ENCODE measurements at regions not wholly inside any gene's neighbourhood (a gene's known extent, or its start where the extent isn't known, plus 50 kb on each side); places are given as distances from the start of the nearest gene placed in this dataset.

DNA sequence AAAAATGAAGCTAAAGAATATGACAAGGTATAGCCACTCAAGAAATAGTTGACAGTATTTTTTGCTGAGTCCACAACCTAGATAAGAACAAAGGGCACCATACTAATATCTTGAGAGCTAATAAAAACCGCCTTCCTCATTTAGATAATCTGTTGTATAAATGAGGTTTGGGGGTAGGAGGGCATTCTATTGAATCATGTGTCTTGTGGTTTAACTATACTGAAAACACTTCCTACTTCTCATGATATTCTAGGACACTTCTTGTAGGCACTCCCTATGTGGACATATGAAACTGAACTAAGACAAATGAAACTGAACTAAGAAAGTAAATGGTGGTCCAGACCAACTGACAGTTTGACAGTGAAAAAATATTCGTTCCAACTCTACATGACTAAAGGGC is 1268.5 kb upstream of the C9orf72 start:
- TF ChIP-seq, protein P1, sequence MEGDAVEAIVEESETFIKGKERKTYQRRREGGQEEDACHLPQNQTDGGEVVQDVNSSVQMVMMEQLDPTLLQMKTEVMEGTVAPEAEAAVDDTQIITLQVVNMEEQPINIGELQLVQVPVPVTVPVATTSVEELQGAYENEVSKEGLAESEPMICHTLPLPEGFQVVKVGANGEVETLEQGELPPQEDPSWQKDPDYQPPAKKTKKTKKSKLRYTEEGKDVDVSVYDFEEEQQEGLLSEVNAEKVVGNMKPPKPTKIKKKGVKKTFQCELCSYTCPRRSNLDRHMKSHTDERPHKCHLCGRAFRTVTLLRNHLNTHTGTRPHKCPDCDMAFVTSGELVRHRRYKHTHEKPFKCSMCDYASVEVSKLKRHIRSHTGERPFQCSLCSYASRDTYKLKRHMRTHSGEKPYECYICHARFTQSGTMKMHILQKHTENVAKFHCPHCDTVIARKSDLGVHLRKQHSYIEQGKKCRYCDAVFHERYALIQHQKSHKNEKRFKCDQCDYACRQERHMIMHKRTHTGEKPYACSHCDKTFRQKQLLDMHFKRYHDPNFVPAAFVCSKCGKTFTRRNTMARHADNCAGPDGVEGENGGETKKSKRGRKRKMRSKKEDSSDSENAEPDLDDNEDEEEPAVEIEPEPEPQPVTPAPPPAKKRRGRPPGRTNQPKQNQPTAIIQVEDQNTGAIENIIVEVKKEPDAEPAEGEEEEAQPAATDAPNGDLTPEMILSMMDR (conservative IDR thresholded peaks at IDR 0.05; ENCODE audit: low read depth): no peak
- no peak overlapping the region for H3K27ac ChIP-seq
- no peak for DNase-seq (ENCODE audit: low spot score)
- ChIA-PET CTCF (interaction anchor here (0.5 kb wide), 1 partner anchor 102 kb away, joined by 3 read pairs; no protein-coding TSS in a partner anchor), POLR2A (ENCODE audit: low non-redundant PET) (no interaction called here)

- TF ChIP-seq, protein P1 (conservative IDR thresholded peaks at IDR 0.05; ENCODE audit: low read depth): no peak
- no peak for DNase-seq (ENCODE audit: low spot score)
- ChIA-PET POLR2A (ENCODE audit: low non-redundant PET) (no interaction called here), CTCF (interaction anchor here (0.6 kb wide), 1 partner anchor 732 kb away, joined by 3 read pairs; no protein-coding TSS in a partner anchor)
- no peak overlapping the region for H3K27ac ChIP-seq
These were observed 1274.0 kb upstream of the C9orf72 start for GRCh38 chr9:28847331-28847730.

GRCh38 chr9:28848671-28849070 is 1275.4 kb upstream of the C9orf72 start:
- ChIA-PET CTCF (no interaction called here), POLR2A (ENCODE audit: low non-redundant PET) (no interaction called here)
- no peak overlapping the region for H3K27ac ChIP-seq
- no peak for DNase-seq (ENCODE audit: low spot score)
- TF ChIP-seq, protein P1 (conservative IDR thresholded peaks at IDR 0.05; ENCODE audit: low read depth): no peak

GRCh38 chr9:28853477-28853876 is 1280.2 kb upstream of the C9orf72 start:
- no peak for DNase-seq (ENCODE audit: low spot score)
- ChIA-PET CTCF (no interaction called here), POLR2A (ENCODE audit: low non-redundant PET) (no interaction called here)
- H3K27ac ChIP-seq: no peak overlapping the region
- TF ChIP-seq, protein P1 (conservative IDR thresholded peaks at IDR 0.05; ENCODE audit: low read depth): no peak

- no peak for DNase-seq (ENCODE audit: low spot score)
- CTCF ChIA-PET: no interaction called here
- TF ChIP-seq, protein P1 (conservative IDR thresholded peaks at IDR 0.05; ENCODE audit: low read depth): no peak
- POLR2A ChIA-PET (ENCODE audit: low non-redundant PET): no interaction called here
- no peak overlapping the region for H3K27ac ChIP-seq
These were observed 1293.7 kb upstream of the C9orf72 start for GRCh38 chr9:28866951-28867350.

GRCh38 chr9:28868228-28868990 is 1295.1 kb upstream of the C9orf72 start:
- CTCF ChIA-PET: interaction anchor here (0.6 kb wide), 1 partner anchor 952 kb away, joined by 3 read pairs; no protein-coding TSS in a partner anchor
- TF ChIP-seq, protein P1 (conservative IDR thresholded peaks at IDR 0.05; ENCODE audit: low read depth): no peak
- H3K27ac ChIP-seq: no peak overlapping the region
- no peak for DNase-seq (ENCODE audit: low spot score)
- POLR2A ChIA-PET (ENCODE audit: low non-redundant PET): no interaction called here

Measured in RWPE1 (cell line).